Smooth muscle cell (in vitro differentiated cells): ENCODE measurements at regions not wholly inside any gene's neighbourhood (a gene's known extent, or its start where the extent isn't known, plus 50 kb on each side); places are given as distances from the start of the nearest gene placed in this dataset.

Source experiments
- DNase-seq: peaks from one replicate; lab custom pipeline; 2025; ENCODE audit not compliant: unreplicated experiment; lab: John Stamatoyannopoulos, UW
- H2AFZ ChIP-seq: fragments of 200-600 bp; sonication (generic); 2 replicates; pipeline ENCODE4 v1.6.0; 2016; ENCODE audit warnings: antibody characterized with exemption, low read depth, mild to moderate bottlenecking
- H3F3A ChIP-seq: fragments of 200-600 bp; sonication (generic); 2 replicates; pipeline ENCODE4 v1.6.0; 2017; ENCODE audit warnings: antibody characterized with exemption, low read depth
- H3K27ac ChIP-seq: fragments of 200-600 bp; sonication (generic); 2 replicates; pipeline ENCODE4 v1.5.1; 2016; ENCODE audit warnings: low read depth, mild to moderate bottlenecking
- H3K27me3 ChIP-seq: fragments of 200-600 bp; sonication (generic); 2 replicates; pipeline ENCODE4 v1.6.1; 2016; ENCODE audit warnings: low read depth, mild to moderate bottlenecking
- H3K36me3 ChIP-seq: fragments of 200-600 bp; sonication (generic); 2 replicates; pipeline ENCODE4 v1.5.1; 2016; ENCODE audit warnings: low read depth
- H3K4me1 ChIP-seq: fragments of 200-600 bp; sonication (generic); 2 replicates; pipeline ENCODE4 v1.5.1; 2016; ENCODE audit warnings: low read depth
- H3K4me2 ChIP-seq: fragments of 200-600 bp; sonication (generic); 2 replicates; pipeline ENCODE4 v1.6.0; 2016; ENCODE audit warnings: mild to moderate bottlenecking
- H3K4me3 ChIP-seq: fragments of 200-600 bp; sonication (generic); 2 replicates; pipeline ENCODE4 v1.5.1; 2016; ENCODE audit warnings: mild to moderate bottlenecking
- H3K79me2 ChIP-seq: fragments of 200-600 bp; sonication (generic); 2 replicates; pipeline ENCODE4 v1.6.0; 2016; ENCODE audit warnings: low read depth, mild to moderate bottlenecking
- H3K9ac ChIP-seq: fragments of 200-600 bp; sonication (generic); 2 replicates; pipeline ENCODE4 v1.6.0; 2016; ENCODE audit warnings: low read depth
- H3K9me3 ChIP-seq: fragments of 200-600 bp; sonication (generic); replicated peaks from 2 replicates; pipeline ENCODE4 v1.5.1; 2016; ENCODE audit warnings: low read depth
- H4K20me1 ChIP-seq: fragments of 200-600 bp; sonication (generic); 2 replicates; pipeline ENCODE4 v1.6.0; 2016; ENCODE audit warnings: low read depth
- CTCF ChIP-seq: fragments of 200-600 bp; sonication (generic); IDR thresholded peaks from 2 replicates; pipeline ENCODE4 v1.5.1; 2017; ENCODE audit warnings: borderline replicate concordance, mild to moderate bottlenecking, antibody characterized with exemption; ENCODE audit not compliant: insufficient read depth, poor library complexity, severe bottlenecking
- WGBS: methylation state at CpG from one replicate; pipeline ENCODE4 v1.1.7; 2016; ENCODE audit warnings: low lambda C conversion rate; 5-methylcytosine and 5-hydroxymethylcytosine counted together

DNA sequence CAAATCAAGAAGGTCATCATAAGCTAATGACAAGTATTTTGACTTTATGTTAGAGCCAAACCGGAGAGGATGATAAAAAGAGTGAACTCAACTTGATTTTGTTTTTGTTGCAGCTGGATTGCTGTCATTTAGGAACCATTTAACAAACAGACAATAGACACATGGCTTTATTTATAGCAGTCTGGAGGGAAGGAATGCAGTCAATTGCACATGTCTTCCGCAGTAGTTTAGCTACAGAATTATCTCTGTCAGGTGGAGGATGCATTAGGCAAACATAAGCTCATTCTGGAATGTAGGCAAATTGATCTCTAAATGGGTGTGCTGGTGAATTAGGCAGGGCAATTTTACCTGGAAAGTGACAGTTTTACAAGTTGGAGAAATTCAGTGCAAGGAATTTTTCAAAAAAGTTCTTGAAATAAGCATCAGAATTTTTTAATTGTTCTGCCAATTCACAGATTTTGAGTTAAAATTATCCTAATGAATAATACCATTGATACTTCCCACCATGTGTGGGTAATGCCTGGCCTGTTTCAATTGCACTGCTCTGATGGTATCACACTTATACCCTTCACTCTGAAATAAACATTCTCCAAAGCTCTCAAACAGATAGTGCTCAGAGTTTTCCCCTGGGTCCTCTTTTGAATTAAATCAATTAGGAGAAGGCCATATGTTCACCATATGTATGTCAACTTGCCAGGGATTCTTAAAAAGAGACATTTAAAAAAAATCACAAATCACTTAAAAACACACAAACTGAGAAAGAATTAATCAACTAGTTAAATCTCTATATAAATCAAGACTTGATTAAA, 318.3 kb downstream of the NDFIP2 start:
- no peaks in the 10 kb centered on the region for H3K9me3 ChIP-seq
- H3K9ac ChIP-seq = no peak overlapping the region
- no peak for DNase-seq
- H3K79me2 ChIP-seq = no peaks in the 10 kb centered on the region
- H4K20me1 ChIP-seq = no peaks in the 10 kb centered on the region
- H3K36me3 ChIP-seq = no peaks in the 10 kb centered on the region
- H3F3A ChIP-seq = no peaks in the 10 kb centered on the region
- no peak overlapping the region for H3K4me3 ChIP-seq
- WGBS = 17% methylated on average over 2 of the region's 2 CpGs
- no peak for TF ChIP-seq CTCF
- no peak overlapping the region for H3K27ac ChIP-seq
- H2AFZ ChIP-seq = peak overlapping the region; percentile 23
- H3K27me3 ChIP-seq = no peaks in the 10 kb centered on the region
- no peak overlapping the region for H3K4me2 ChIP-seq
- H3K4me1 ChIP-seq = peaks cover 7% of the 10 kb centered on the region

- no peak overlapping the region for H3K27ac ChIP-seq
- no peaks in the 10 kb centered on the region for H3F3A ChIP-seq
- TF ChIP-seq CTCF = no peak
- 67% methylated on average over 2 of the region's 2 CpGs for WGBS
- no peak overlapping the region for H3K4me3 ChIP-seq
- no peak overlapping the region for H2AFZ ChIP-seq
- DNase-seq = no peak
- H3K79me2 ChIP-seq = no peaks in the 10 kb centered on the region
- H3K4me2 ChIP-seq = no peak overlapping the region
- no peaks in the 10 kb centered on the region for H3K27me3 ChIP-seq
- H3K9me3 ChIP-seq = no peaks in the 10 kb centered on the region
- no peak overlapping the region for H3K9ac ChIP-seq
- H3K36me3 ChIP-seq = no peaks in the 10 kb centered on the region
- no peaks in the 10 kb centered on the region for H4K20me1 ChIP-seq
- H3K4me1 ChIP-seq = peaks cover 7% of the 10 kb centered on the region
Measured at GRCh38 chr13:79796136-79796535, 315.2 kb downstream of the NDFIP2 start.

DNA sequence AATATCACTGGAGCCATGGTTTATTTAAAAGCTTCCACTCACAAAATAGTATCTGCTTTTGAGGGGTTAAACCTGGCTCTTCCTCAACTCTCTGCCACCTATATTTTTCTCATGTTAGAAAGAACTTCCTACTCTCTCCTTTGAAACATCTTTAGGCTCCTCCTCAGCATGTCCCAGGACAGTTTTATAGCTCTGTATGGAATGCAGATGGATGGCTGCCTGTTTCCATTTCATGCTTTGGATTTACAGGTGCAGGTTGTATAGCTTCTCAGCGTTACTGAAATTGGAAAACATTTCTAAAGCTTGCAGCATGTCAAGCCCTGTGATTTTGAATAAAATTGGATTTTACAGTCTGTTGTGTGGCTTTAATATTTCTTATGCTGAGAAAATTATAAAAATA, 314.0 kb downstream of the NDFIP2 start:
- H3K9ac ChIP-seq = no peak overlapping the region
- H3K4me2 ChIP-seq = no peak overlapping the region
- H3K36me3 ChIP-seq = no peaks in the 10 kb centered on the region
- peaks cover 7% of the 10 kb centered on the region for H3K4me1 ChIP-seq
- H3K79me2 ChIP-seq = no peaks in the 10 kb centered on the region
- no peaks in the 10 kb centered on the region for H3F3A ChIP-seq
- no peak overlapping the region for H2AFZ ChIP-seq
- no peak overlapping the region for H3K4me3 ChIP-seq
- H3K27ac ChIP-seq = no peak overlapping the region
- WGBS = 64% methylated on average over 1 of the region's 1 CpG
- no peaks in the 10 kb centered on the region for H3K9me3 ChIP-seq
- no peaks in the 10 kb centered on the region for H4K20me1 ChIP-seq
- no peaks in the 10 kb centered on the region for H3K27me3 ChIP-seq
- no peak for TF ChIP-seq CTCF
- no peak for DNase-seq

DNA sequence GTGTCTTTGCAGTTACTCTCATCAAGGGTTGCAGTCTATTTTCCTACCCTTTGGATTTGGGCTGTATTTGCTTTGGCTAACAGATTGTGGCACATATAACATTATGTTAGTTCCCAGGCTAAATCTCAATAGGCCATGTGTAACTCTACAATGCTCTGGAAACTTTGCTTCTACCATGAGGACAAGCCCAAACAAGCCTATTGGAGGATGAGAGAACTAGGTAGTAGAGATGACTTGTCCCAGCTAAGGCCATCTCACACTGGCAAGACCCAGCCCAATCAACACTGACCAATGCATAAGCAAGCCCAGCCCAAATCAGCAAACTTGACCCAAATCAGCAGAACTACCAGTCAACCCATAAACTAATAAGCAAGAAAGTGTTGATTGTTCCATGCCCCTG, 311.8 kb downstream of the NDFIP2 start:
- no peaks in the 10 kb centered on the region for H3K9me3 ChIP-seq
- peaks cover 5% of the 10 kb centered on the region for H3K36me3 ChIP-seq
- no peak overlapping the region for H2AFZ ChIP-seq
- no peak overlapping the region for H3K4me3 ChIP-seq
- H3K4me2 ChIP-seq = no peak overlapping the region
- no peaks in the 10 kb centered on the region for H3F3A ChIP-seq
- H3K27ac ChIP-seq = no peak overlapping the region
- no peaks in the 10 kb centered on the region for H3K79me2 ChIP-seq
- no peak for TF ChIP-seq CTCF
- H3K4me1 ChIP-seq = no peaks in the 10 kb centered on the region
- no peak overlapping the region for H3K9ac ChIP-seq
- H4K20me1 ChIP-seq = no peaks in the 10 kb centered on the region
- DNase-seq = no peak
- no peaks in the 10 kb centered on the region for H3K27me3 ChIP-seq
